Right lobe of liver (tissue), 4 donors: ENCODE measurements at regions not wholly inside any gene's neighbourhood (a gene's known extent, or its start where the extent isn't known, plus 50 kb on each side); places are given as distances from the start of the nearest gene placed in this dataset.

Experiments
- CTCF ChIP-seq, 4 donors: fragments of 200-600 bp in 3 of 4; fragments of 450-650 bp in 1 of 4; IDR thresholded peaks; one replicate each; pipeline versions ENCODE4 v1.5.1 to v1.8.0; 2016 to 2022; ENCODE audit warnings: antibody characterized with exemption in 4 of 4, mild to moderate bottlenecking in 2 of 4
- POLR2A ChIP-seq: fragments of 450-650 bp; IDR thresholded peaks from one replicate; pipeline ENCODE4 v1.6.1; 2017; ENCODE audit warnings: antibody characterized with exemption, mild to moderate bottlenecking
- donor health status: DM: no; HTN: no; CAD: no.
- donor health status: DM: no; HTN: no; CAD: no.
- donor health status: DM: no; HTN: yes; CAD: no.

- TF ChIP-seq POLR2A, result no peak
- no peak for TF ChIP-seq CTCF (IDR thresholded peaks at IDR 0.05)
These were observed 173.9 kb downstream of the ZIC5 start for GRCh38 chr13:99797691-99798090.
